Progenitor cell of endocrine pancreas (in vitro differentiated cells): ENCODE measurements at regions not wholly inside any gene's neighbourhood (a gene's known extent, or its start where the extent isn't known, plus 50 kb on each side); places are given as distances from the start of the nearest gene placed in this dataset.
"Not testable (repeated sequence)": the region's sequence is repeated elsewhere in the genome, so short reads cannot be mapped to it uniquely, and the experiment has no call there.

Source experiments
- DNase-seq: peaks from one replicate; pipeline ENCODE4 v3.0.0; 2021; ENCODE audit warnings: low spot score; ENCODE audit not compliant: unreplicated experiment
- H3K27ac Mint-ChIP-seq: 2 replicates; pipeline ENCODE4 v1.8.0; 2021; ENCODE audit warnings: mild to moderate bottlenecking, moderate library complexity, mixed read lengths
- H3K27me3 Mint-ChIP-seq: 2 replicates; pipeline ENCODE4 v1.8.0; 2021; ENCODE audit warnings: mixed read lengths
- H3K36me3 Mint-ChIP-seq: 2 replicates; pipeline ENCODE4 v1.8.0; 2022; ENCODE audit warnings: mixed read lengths; ENCODE audit not compliant: insufficient read depth
- H3K4me1 Mint-ChIP-seq: 2 replicates; pipeline ENCODE4 v1.8.0; 2021; ENCODE audit warnings: low read depth, mixed read lengths
- H3K4me3 Mint-ChIP-seq: 2 replicates; pipeline ENCODE4 v1.8.0; 2021; ENCODE audit warnings: low read depth, mild to moderate bottlenecking, moderate library complexity, mixed read lengths
- H3K9me3 Mint-ChIP-seq: 2 replicates; pipeline ENCODE4 v1.8.0; 2021; ENCODE audit warnings: low read depth, mixed read lengths
- TF ChIP-seq, protein P1 (sequence below): fragments of 200-600 bp; sonication (generic); IDR thresholded peaks from one replicate; pipeline ENCODE4 v1.5.0; 2021; ENCODE audit warnings: antibody characterized with exemption, mild to moderate bottlenecking; ENCODE audit not compliant: unreplicated experiment

DNA sequence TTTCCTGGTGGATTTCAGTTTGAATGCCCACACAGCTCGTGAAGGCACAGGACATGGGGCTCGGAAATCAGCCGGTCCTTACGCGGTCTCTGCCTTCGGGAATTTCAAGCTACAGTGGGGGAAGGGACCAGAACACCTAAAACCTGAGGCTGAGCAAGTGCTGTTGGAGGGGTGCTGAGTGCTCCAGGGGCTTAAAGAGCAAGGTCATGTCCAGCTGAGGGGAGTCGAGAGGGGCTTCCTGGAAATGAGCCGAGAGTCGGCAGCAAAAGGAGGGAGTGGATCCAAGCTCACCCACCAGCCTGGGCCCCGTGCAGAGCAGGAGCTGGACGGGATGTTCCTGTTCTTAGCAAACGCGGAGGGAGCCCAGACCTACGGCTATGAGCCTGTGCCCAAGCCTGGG lies 73.2 kb upstream of the RPL38 start:
- peaks cover 1% of the 10 kb centered on the region for H3K4me1 Mint-ChIP-seq
- no peak overlapping the region for H3K4me3 Mint-ChIP-seq
- DNase-seq, result no peak
- no peak overlapping the region for H3K27ac Mint-ChIP-seq
- no peaks in the 10 kb centered on the region for H3K36me3 Mint-ChIP-seq
- TF ChIP-seq, protein P1, sequence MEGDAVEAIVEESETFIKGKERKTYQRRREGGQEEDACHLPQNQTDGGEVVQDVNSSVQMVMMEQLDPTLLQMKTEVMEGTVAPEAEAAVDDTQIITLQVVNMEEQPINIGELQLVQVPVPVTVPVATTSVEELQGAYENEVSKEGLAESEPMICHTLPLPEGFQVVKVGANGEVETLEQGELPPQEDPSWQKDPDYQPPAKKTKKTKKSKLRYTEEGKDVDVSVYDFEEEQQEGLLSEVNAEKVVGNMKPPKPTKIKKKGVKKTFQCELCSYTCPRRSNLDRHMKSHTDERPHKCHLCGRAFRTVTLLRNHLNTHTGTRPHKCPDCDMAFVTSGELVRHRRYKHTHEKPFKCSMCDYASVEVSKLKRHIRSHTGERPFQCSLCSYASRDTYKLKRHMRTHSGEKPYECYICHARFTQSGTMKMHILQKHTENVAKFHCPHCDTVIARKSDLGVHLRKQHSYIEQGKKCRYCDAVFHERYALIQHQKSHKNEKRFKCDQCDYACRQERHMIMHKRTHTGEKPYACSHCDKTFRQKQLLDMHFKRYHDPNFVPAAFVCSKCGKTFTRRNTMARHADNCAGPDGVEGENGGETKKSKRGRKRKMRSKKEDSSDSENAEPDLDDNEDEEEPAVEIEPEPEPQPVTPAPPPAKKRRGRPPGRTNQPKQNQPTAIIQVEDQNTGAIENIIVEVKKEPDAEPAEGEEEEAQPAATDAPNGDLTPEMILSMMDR, result no peak
- peaks cover 6% of the 10 kb centered on the region for H3K27me3 Mint-ChIP-seq
- no peaks in the 10 kb centered on the region for H3K9me3 Mint-ChIP-seq

DNA sequence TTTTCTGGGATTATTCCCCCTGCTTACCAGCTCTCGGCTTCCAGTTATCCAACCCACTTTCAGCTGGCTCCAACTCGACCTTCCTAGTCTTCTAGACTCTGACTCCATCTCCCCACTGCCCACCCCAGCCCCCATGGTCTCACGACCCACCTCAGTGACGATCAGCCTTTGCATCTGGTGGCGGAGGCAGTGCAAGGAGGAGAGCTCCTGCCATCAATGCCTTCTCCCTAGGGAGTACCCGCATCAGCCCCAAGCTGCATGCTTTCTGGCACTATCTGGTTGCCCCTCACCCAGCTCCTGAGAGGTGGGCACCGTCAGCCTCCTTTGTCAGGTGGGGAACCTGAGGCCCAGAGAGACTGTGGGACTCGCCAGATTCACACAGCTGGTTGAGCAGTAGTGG lies 72.6 kb upstream of the RPL38 start:
- Mint-ChIP-seq H3K9me3 (no peaks in the 10 kb centered on the region), H3K27ac (no peak overlapping the region), H3K27me3 (peaks cover 6% of the 10 kb centered on the region), H3K36me3 (no peaks in the 10 kb centered on the region), H3K4me3 (no peak overlapping the region), H3K4me1 (peaks cover 1% of the 10 kb centered on the region)
- TF ChIP-seq, protein P1, result no peak
- DNase-seq, result no peak

DNA sequence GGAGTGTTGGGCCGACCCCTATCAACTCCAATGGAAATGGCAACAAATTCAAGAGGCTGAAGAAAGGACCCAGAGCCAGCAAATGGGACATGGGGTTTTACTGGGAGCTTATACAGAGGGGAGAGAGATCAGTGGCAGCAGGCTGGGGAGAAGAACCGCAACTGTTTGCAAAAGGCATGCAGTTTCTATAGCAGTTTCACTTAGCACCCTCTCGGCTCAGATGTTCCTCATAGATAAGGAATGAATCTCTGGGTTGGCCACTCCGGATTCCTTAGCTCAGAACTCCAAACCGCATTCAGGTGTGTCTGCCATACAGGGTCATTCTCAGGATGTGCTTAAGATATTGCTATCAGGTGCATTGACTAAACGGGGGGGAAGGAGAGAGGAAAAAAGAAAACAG lies 71.1 kb upstream of the RPL38 start:
- no peaks in the 10 kb centered on the region for H3K36me3 Mint-ChIP-seq
- peaks cover 6% of the 10 kb centered on the region for H3K27me3 Mint-ChIP-seq
- TF ChIP-seq, protein P1, result no peak
- no peak overlapping the region for H3K4me3 Mint-ChIP-seq
- no peak for DNase-seq
- H3K9me3 Mint-ChIP-seq, result no peaks in the 10 kb centered on the region
- peak overlapping the region; percentile 56 for H3K27ac Mint-ChIP-seq
- peaks cover 11% of the 10 kb centered on the region for H3K4me1 Mint-ChIP-seq

DNA sequence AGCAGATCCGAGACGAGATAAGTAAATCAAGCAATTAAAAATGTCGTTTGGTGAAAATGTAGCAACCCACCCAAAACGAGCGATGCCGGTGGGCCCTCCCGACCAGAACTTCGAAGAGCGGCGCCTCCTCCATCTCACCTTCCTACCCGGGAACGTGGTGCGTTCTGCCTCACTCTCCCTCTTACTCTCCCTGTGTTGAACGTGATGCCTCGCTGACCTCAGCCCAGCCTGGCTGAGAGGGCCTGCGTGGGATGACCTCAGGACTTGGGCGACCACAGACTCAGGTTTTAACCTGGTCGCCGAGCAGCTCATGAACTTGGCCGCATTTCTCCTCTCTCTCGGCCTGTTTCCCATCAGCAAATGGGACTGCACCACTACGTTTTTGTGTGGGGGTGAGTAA lies 69.7 kb upstream of the RPL38 start:
- no peaks in the 10 kb centered on the region for H3K36me3 Mint-ChIP-seq
- H3K27ac Mint-ChIP-seq, result no peak overlapping the region
- peaks cover 3% of the 10 kb centered on the region for H3K9me3 Mint-ChIP-seq
- H3K27me3 Mint-ChIP-seq, result peaks cover 6% of the 10 kb centered on the region
- TF ChIP-seq, protein P1, result no peak
- no peak overlapping the region for H3K4me3 Mint-ChIP-seq
- no peak for DNase-seq
- peaks cover 14% of the 10 kb centered on the region for H3K4me1 Mint-ChIP-seq

DNA sequence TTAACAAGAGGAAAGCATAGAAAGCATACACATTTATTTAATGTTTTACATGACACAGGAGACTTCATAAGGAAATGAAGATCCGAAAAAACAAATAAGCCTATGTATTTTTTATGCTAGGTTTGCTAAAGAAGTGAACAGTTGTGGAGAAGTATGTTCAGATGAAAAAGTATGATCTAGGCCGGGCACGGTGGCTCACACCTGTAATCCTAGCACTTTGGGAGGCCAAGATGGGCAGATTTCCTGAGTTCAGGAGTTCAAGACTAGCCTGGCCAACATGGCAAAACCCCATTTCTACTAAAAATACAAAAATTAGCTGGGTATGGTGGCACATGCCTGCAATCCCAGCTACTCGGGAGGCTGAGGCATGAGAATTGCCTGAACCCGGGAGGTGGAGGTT lies 69.2 kb upstream of the RPL38 start:
- not testable (repeated sequence) for H3K9me3 Mint-ChIP-seq, H3K27me3 Mint-ChIP-seq, H3K36me3 Mint-ChIP-seq, H3K4me3 Mint-ChIP-seq, H3K27ac Mint-ChIP-seq, DNase-seq
- peaks cover 14% of the 10 kb centered on the region for H3K4me1 Mint-ChIP-seq

DNA sequence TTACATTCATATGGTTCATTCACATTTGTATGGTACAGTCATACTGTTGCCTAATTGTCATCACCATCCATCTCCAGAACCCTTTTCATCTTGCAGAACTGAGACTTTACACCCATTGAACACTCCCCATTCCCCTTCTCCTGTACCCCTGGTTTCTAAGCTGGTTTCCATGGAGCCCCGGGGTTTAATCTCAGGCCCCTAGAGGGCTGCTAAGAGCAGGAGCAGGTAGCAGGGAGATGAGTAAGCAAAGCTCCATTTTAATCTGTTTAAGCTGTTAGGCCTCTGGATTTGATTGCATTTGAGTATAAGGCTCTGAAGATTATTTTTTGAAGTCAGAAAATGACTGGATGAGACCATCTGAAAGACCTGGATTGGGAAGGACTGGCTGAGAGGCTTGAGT lies 68.5 kb upstream of the RPL38 start:
- no peaks in the 10 kb centered on the region for H3K36me3 Mint-ChIP-seq
- H3K4me1 Mint-ChIP-seq, result peaks cover 14% of the 10 kb centered on the region
- DNase-seq, result no peak
- H3K4me3 Mint-ChIP-seq, result no peak overlapping the region
- H3K27ac Mint-ChIP-seq, result no peak overlapping the region
- TF ChIP-seq, protein P1, result no peak
- H3K27me3 Mint-ChIP-seq, result peaks cover 6% of the 10 kb centered on the region
- H3K9me3 Mint-ChIP-seq, result peaks cover 6% of the 10 kb centered on the region
